MV-4-11 (cell line): ENCODE measurements at regions not wholly inside any gene's neighbourhood (a gene's known extent, or its start where the extent isn't known, plus 50 kb on each side); places are given as distances from the start of the nearest gene placed in this dataset.
A peak's percentile ranks its signal among the peaks of the same experiment; 100 is the strongest.

Source experiments
- DNase-seq: peaks from one replicate; lab custom pipeline; 2025; lab: John Stamatoyannopoulos, UW

- no peak for DNase-seq
Observed at GRCh38 chr22:48709453-48709852, 1118.2 kb downstream of the BRD1 start.

GRCh38 chr22:48708558-48709245 lies 1119.0 kb downstream of the BRD1 start:
- no peak for DNase-seq

DNA sequence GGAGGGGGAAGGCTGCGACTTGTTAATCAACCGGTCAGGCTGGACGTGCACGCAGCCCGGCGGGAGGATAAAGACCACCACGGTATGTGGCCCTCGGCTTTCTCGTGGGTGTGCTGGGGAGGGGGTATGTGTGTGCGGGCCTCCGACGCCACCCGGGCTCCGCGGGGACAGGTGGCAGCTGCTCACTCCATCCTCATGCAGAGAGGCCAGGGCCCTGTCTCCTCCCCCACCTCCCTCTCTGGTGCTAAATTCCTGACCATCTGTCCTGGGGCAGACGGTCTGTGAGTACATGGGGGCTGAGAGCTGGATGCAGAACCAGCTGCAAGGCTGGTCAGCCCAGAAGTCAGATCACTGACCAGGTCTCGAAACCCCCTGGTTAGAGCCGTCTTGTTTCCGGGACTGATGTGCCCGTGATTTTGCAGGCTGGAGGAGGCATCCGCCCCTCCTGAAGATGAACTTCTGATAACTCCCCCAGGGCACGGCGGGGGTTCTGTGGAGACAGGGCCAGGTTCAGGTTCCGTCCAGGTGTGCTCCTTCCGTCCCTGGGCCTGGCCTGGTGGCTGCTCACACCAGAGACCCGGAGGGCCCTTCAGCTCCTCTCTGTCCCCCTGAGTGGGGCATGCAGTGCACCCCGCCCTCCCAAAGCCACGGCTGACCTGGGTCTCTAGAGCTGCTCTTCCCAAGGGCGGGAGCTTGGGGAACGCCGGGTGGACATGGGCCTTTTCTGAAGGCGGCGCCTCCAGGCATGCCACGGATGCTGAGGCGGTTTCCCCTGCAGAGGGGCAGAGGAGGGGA lies 1119.7 kb downstream of the BRD1 start:
- no peak for DNase-seq

DNA sequence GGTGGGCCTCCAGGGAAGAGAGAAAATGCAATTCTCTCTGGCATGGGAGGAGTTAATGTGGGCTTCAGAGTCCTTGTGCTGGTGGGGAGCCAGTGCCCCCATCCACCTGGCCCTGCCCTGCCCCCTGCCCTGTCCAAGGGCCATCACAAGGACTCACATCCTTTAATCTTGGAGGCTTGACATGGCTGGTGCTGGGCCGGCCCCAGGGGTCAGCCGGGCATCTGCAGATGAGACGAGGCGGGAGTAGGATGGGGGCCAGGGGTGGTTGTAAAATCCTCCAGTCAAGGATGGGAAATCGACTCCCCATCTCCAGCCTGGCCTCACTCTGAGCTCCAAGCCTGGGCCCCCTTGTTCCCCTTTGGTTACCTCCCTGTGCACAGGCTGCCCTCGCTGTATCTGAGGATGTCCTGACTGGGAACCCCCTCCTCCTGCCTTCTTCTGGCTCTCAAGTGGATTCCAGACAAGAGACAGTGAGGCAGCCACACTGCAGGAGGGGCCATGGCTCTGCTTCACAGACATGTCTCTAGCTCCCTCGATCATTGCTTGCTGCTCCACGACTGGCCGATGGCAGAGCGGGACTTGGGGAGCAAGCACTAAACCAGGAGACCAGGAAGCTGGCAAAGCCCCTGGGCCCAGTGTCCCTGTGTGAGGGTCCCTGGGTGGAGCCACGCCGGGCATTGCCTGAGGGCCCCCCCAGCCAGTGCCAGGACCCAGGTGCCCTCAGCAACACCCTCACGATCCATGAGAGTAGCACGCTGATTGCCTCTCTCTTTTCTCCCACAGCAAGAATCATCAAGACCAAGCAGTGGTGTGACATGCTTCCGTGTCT lies 1120.5 kb downstream of the BRD1 start:
- no peak for DNase-seq

- DNase-seq = no peak
Observed at GRCh38 chr22:48705917-48706605, 1121.6 kb downstream of the BRD1 start.

DNA sequence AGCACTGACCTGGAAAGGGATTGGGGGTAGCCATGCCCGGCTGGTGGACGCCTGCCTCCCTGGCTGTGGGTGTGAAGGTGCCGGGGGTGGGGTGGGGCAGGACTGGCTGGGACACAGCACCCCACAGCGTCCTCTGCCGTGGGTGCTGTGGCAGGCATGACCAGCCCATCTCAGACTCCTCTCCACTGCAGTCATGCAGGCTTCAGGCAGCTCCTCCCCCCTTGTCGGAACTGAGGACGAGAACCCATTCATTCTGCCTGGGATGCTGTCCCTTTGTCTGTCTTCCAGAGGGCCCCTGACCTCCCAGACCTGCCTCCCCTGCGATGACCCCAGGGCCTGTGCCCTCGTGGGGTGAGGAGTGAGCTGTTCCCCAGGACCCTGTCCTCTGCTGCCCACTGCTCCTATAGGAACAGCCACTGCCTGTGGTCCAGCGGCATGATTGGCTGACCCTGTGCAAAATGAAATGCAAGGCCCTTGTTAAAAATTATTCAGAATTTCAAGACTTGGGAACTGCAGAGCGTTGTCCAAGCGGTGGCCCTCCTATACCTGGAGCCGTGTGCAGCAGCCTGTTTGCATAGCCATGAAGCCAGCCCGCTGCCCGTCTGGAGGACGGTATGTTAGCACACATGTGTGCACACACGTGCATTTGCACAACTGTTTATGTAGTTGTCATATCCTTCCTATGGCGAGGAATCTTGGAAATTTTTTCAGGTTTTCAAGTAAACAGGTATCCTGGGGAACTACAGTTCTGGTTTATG lies 1122.3 kb downstream of the BRD1 start:
- DNase-seq = no peak

GRCh38 chr22:48704335-48704734 lies 1123.3 kb downstream of the BRD1 start:
- no peak for DNase-seq

DNA sequence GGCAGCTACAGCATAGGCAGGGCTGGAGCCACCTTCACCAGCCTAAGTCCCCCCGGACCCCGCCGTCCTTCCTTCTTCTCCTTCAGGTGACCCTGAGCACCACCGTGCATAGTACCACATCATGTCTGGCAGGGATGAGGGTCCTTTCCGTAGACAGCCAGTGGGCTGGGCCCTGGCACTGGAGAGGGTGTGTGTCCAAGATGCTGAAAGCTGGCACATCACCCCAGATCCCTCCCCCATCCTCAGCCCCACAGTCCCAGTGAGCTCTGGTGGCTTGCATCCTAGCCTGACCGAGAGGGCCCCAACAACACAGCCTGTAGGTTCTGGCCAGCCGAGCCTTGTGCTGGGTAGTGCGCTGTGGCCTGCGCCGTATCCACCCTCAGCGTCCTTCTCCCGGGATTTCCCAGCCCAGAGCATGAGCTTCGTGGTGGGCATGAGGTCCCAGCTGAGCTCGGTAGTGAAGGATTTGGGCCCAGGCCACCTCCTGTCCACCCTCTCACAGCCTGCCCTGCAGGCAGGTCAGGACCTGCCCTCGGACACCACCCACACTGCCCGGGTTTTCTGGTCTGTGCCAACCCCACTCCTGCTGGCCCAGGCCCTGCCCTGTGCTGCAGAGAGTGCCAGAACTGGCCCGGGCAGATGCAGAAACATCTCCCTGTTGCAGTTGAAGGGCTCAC lies 1124.3 kb downstream of the BRD1 start:
- DNase-seq = no peak

GRCh38 chr22:48702573-48703264 lies 1125.0 kb downstream of the BRD1 start:
- DNase-seq = peak; percentile 86

DNA sequence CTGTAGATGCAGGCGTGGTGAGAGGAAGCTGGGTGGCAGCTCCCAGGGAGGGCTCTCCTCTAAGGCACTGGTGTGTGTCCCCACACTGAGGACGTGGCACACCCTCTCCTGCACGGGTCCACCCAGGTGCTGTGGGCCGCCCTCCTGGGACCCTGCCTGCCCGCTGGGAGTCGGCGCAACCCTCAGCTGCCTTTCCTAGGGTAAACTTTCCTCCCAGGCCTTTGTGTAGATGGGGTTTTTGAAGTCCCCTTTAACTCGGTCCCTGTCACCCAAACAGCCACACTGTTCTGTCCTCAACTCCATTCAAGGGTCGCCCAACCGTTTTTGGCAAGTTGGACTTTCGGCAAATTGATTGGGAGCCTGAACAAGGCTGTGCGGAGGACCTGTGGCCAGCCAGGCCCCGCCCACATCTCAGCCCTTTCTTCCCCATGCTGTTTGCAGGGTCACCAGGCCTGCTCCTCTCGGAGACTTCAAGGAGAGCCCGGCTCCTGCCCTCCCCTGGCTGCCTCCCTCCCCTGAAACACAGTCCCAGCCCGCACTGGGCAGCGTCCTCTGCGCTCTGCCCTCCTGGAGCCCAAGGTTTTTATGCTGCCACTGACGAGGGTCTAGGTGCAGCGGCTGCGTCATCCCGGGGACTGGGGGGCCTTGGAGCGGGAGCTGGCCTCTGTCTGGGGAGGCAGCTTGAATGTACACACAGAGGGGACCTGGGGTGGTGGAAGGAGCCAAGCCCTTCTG lies 1126.2 kb downstream of the BRD1 start:
- DNase-seq = no peak

DNA sequence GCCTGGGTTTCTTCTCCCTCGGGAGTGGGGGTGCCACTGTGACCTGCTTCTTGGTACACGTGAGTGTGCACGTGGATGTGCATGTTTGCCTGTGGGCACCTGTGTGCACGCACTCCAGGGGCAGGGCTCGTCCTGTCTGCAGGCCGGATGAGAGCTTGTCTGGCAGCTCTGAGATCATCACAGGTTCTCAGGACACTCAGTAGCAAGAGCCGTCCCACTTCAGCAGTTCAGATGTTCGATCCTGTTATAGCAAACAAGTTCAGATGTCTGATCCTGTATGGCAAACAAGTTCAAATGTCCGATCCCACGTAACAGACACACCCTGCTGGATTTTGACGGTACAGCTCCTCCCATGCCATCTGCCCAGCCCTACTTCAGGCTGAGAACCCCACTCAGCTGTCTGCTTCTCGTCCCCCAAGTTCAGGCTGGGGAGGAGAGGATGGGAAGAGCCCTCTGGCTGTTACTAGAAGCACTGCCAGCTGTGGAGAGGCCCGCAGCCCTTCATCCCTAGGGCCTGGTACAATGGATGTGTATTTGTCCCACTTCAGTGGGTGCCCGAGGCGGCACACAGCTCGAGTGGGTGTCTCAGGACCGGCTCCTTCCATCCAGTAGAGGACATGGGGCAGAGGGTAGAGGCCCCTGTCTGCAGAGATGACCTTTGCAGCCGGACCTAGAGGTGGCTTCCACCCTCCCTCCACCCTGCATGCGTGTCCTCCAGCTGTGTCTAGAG lies 1126.9 kb downstream of the BRD1 start:
- no peak for DNase-seq

DNA sequence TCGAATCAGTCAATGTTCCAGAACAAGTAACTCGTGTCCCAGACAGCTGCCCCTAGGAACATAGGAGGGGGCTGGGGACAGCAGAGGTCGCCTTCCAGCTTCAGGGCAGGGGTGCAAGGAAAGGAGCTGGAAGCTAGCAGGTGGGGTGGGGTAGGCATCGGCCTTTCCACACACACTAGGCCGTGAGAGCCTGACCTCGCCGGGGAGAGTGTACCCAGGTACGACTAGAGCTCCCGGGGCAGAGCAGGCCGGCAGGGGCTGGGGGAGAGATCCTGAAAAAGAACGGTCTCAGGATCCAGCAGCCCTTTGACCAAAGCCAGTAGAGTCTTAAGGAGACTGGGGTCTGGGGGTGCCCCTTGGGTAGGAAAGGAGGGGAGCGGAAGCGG lies 1127.5 kb downstream of the BRD1 start:
- no peak for DNase-seq

DNA sequence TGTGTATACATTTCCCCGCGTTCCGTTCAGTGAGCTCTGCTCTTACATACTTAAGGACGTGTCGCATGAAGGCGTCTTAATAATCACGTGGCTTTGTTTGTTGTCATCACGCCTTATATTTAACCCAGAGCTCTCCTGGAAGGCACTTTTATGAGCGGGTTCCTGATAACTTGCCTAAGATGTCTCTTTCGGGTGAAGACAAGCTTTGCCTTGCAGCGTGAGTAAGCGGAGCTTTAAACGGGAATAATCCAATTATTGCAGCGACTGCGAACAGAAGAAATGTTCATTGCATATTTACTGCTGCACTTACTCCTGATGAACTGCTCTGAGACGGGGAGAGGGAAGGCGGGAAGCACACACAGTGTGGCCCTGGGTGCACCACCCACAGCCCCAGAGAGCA lies 1128.2 kb downstream of the BRD1 start:
- DNase-seq = no peak

DNA sequence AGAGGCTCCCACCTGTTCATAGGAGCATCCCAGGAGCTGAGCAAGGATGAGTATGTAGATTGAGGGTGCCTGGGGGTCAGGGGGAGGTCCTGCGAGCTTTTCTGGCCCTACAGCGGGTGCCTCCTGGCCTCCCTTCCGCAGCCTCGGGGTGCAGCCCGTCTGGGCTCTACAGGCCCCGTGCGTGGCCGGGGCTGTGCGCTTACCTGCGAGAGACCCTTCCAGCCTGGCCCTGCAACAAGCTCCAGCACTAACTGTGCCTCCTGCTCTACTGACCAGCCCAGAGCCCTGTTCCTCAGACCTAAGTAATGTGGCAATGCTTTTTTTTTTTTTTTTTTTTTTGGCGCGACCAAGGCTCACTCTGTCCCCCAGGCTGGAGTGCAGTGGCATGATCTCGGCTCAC lies 1129.1 kb downstream of the BRD1 start:
- no peak for DNase-seq

- DNase-seq = no peak
Observed at GRCh38 chr22:48697694-48698276, 1129.9 kb downstream of the BRD1 start.

DNA sequence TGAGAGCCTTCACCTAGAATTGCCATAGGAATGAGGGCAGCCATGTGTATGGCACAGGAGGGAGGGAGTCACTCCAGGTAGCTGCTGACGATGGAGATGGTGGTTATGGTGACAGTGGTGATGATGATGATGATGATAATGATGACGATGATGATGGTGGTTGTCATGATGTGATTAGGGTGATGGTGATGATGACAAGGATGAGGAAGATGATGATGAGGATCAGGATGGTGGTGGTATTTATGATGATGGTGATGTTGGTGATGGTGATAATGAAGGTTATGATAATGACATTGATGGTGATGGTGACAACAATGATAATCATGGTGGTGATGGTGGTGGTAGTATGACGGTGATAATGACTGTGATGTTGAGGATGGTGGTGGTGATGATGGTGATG lies 1130.5 kb downstream of the BRD1 start:
- DNase-seq = no peak

DNA sequence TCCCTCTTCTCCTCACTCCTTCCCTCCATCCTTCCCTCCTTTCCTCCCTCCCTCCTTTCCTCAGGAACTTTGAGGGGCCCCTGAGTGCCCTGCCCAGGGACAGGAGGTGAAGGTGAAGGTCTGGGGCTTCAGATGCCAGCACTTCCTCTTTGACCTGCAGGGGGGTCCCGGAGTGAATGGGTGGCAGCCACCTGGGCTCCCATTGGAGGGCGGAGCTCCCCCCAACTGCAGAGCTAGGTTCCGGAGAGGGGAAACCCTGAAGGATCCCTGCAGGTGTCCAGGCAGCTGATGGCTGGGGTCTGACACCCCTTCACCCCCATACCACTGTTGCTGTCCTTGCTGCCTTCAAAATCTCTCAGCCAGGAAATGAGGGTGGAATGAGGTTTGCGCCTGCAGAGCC lies 1131.3 kb downstream of the BRD1 start:
- DNase-seq = no peak

GRCh38 chr22:48695731-48696305 lies 1131.9 kb downstream of the BRD1 start:
- no peak for DNase-seq
